ENCODE measurements at regions not wholly inside any gene's neighbourhood (a gene's known extent, or its start where the extent isn't known, plus 50 kb on each side); places are given as distances from the start of the nearest gene placed in this dataset.

DNA sequence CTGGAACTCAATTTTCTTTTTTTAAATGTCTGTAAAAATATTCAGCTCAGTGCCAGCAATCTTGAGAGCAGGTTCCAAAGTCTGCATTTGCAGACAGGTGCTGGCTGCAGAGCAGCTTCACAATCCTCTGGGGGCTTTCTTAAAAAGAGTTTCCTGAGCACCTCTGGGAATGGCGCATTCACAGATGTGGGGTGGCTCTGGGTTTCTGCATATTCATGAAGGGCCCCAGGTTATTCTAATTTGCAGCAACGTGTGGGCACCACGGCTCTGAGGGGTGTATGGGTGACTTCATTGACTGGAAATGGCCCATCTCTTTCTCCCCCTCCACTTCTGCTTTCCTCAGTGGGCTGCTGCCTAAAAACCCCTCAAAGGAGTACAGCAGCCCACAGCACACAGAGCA lies 225.0 kb upstream of the APCDD1 start:
- DNase-seq (ENCODE audit: low read depth), result no peak
- TF ChIP-seq, protein P1, sequence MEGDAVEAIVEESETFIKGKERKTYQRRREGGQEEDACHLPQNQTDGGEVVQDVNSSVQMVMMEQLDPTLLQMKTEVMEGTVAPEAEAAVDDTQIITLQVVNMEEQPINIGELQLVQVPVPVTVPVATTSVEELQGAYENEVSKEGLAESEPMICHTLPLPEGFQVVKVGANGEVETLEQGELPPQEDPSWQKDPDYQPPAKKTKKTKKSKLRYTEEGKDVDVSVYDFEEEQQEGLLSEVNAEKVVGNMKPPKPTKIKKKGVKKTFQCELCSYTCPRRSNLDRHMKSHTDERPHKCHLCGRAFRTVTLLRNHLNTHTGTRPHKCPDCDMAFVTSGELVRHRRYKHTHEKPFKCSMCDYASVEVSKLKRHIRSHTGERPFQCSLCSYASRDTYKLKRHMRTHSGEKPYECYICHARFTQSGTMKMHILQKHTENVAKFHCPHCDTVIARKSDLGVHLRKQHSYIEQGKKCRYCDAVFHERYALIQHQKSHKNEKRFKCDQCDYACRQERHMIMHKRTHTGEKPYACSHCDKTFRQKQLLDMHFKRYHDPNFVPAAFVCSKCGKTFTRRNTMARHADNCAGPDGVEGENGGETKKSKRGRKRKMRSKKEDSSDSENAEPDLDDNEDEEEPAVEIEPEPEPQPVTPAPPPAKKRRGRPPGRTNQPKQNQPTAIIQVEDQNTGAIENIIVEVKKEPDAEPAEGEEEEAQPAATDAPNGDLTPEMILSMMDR (IDR thresholded peaks at IDR 0.05; ENCODE audit: insufficient read depth, low read depth, low read length), result no peak
- H3K4me3 ChIP-seq (ENCODE audit: low read depth, low read length), result no peak overlapping the region

DNA sequence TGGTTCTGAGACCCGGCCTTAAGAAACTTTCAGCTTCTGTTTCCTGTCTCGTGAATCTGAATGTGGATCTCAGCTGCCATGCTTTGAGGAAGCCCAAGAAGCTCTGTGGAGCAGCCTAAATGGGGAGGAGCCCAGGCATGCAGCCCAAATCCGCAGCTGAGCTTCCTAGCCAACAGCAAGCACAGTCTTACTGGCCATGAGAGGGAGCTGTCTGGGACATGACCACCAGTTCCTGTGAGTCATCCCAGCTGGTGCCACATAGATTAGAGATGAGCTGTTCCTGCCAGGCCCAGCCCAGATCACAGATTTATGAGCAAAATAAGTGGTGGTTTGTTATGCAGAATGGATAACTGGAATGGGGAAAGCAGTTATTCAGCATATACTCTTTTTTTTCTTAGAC lies 224.4 kb upstream of the APCDD1 start:
- no peak overlapping the region for H3K4me3 ChIP-seq (ENCODE audit: low read depth, low read length)
- DNase-seq (ENCODE audit: low read depth), result peak; percentile 91

DNA sequence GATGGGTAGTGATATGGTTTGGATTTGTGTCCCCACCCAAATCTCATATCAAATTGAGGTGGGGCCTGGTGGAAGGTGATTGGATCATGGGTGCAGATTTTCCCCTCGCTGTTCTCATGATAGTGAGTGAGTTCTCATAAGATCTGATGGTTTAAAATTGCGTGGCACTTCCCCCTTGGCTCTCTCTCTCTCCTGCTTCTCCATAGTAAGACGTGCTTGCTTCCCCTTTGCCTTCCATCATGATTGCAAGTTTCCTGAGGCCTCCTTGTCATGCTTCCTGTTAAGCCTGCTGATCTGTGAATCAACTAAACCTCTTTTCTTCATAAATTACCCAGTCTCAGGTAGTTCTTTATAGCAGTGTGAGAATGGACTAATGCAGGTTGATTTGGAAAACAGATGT lies 223.2 kb upstream of the APCDD1 start:
- TF ChIP-seq, protein P1 (IDR thresholded peaks at IDR 0.05; ENCODE audit: insufficient read depth, low read depth, low read length), result no peak

More for the DNA sequence above, 224.4 kb upstream of the APCDD1 start:
- TF ChIP-seq, protein P1 (IDR thresholded peaks at IDR 0.05; ENCODE audit: insufficient read depth, low read depth, low read length), result peak; percentile 29

DNA sequence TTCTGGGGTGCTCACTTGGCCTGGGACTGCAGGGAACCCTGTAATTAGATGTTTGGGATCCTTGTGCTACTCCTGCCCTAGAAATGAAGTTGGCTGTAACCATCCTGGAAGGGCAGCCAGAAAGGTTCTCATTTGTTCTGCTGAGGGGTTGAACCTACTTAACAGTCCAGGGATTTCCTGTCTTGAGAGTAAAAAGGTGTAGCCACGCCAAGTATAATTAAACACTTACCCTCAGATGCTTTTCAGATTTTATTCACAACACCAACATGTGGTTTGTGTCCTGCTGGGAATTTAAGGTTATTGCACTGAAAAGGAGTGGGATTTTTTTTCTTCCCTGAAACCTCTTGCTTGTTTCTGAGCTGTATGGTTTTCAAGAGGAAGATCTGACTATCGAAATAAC lies 222.4 kb upstream of the APCDD1 start:
- no peak overlapping the region for H3K4me3 ChIP-seq (ENCODE audit: low read depth, low read length)
- no peak for DNase-seq (ENCODE audit: low read depth)
- TF ChIP-seq, protein P1 (IDR thresholded peaks at IDR 0.05; ENCODE audit: insufficient read depth, low read depth, low read length), result no peak

More for the DNA sequence above, 223.2 kb upstream of the APCDD1 start:
- H3K4me3 ChIP-seq (ENCODE audit: low read depth, low read length), result no peak overlapping the region
- no peak for DNase-seq (ENCODE audit: low read depth)

DNA sequence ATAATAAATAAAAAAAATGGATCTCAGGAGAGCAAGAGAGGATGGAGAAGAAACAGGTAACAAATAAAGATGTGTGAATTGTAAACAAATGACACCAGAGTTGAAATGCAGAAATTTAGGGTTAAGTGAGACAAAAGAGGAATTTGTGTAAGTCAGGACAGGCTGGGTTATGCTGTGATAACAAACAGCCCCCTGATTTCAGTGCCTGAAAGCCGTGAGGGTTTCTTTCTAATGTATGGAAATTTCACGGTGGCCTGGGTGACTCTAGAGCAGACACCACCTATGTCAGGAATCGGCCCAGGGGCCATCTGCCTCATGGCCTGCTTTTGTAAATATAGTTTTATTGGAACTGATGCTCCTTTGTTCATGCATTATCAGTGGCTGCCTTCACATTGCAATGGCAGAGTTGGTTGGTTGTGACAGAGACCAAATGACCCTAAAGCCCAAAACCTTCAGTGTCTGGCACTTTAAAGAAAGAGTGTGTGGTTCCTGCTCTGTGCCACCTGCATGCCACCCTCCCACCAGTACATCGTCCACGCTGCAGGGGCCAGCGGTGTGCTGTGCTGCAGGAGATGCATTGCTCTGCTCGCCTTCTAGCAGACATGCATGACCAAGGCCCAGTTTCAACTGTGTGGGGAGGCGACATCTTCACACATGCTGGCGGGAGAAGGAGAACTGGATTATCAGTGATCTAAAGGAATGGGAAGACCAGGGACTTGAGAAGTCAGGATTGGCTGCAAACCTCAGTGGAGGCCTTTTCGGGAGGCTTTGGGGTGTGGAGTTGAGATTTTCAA lies 221.2 kb upstream of the APCDD1 start:
- DNase-seq (ENCODE audit: low read depth), result no peak
- TF ChIP-seq, protein P1 (IDR thresholded peaks at IDR 0.05; ENCODE audit: insufficient read depth, low read depth, low read length), result no peak
- H3K4me3 ChIP-seq (ENCODE audit: low read depth, low read length), result no peak overlapping the region

DNA sequence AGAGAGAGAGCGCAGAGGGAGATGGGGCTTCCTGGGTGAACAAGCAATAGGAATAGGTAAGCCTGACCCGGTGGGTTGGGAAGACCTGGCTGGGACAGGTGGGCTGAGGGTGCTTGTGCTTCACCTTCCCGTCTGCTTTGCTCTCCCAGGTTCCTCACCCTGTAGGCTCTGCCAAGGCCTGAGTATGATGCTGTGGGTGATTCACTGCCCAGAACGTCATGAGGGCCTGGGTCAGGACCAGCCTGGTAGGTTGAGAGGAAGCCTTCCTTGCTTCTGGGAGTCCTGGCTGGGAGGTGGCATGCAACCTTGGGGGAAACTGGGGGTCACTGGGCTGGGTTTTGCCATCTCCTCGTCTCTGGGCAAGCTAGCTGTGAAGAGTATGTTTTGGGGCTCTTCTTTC lies 220.2 kb upstream of the APCDD1 start:
- TF ChIP-seq, protein P1 (IDR thresholded peaks at IDR 0.05; ENCODE audit: insufficient read depth, low read depth, low read length), result no peak
- H3K4me3 ChIP-seq (ENCODE audit: low read depth, low read length), result no peak overlapping the region
- no peak for DNase-seq (ENCODE audit: low read depth)
